HEK293 (cell line): ENCODE measurements at regions not wholly inside any gene's neighbourhood (a gene's known extent, or its start where the extent isn't known, plus 50 kb on each side); places are given as distances from the start of the nearest gene placed in this dataset.

Experiments
- CTCF ChIA-PET: fragments of 350-600 bp; formaldehyde crosslinking; extraction: SDS; loops from one replicate; lab custom pipeline; 2021; ENCODE audit warnings: antibody characterized with exemption; lab: Yijun Ruan, JAX
- POLR2A ChIA-PET: fragments of 300-600 bp; formaldehyde crosslinking; extraction: SDS; loops from one replicate; lab custom pipeline; 2020; ENCODE audit warnings: antibody characterized with exemption, inconsistent platforms; lab: Yijun Ruan, JAX
- H3K27ac ChIP-seq: fragments of 200-500 bp; sonication (Bioruptor generic); 2 replicates; pipeline ENCODE4 v1.5.1; 2014; ENCODE audit warnings: low read depth, low read length, control low read depth, inconsistent platforms; ENCODE audit errors: extremely low read depth
- H3K36me3 ChIP-seq, 2 experiments: fragments of 200-500 bp in 1 of 2; sonication (Bioruptor generic) in 1 of 2; 1 replicate in 1 of 2; 2 replicates in 1 of 2; pipeline ENCODE4 v1.5.1; 2014 to 2017; ENCODE audit warnings: inconsistent platforms in 2 of 2, low read length in 2 of 2; ENCODE audit not compliant: control insufficient read depth in 2 of 2, insufficient read depth in 1 of 2
- H3K4me1 ChIP-seq: fragments of 200-500 bp; sonication (Bioruptor generic); 2 replicates; pipeline ENCODE4 v1.5.1; 2014; ENCODE audit warnings: mild to moderate bottlenecking, low read length, inconsistent platforms; ENCODE audit not compliant: control insufficient read depth, insufficient read depth
- H3K4me3 ChIP-seq: 2 replicates; pipeline ENCODE4 v1.5.1; 2011; ENCODE audit warnings: low read depth, mild to moderate bottlenecking, control low read depth, low read length, moderate library complexity
- H3K9me3 ChIP-seq: fragments of 200-500 bp; sonication (Bioruptor generic); 2 replicates; pipeline ENCODE4 v1.5.1; 2014; ENCODE audit warnings: low read depth, low read length, inconsistent platforms; ENCODE audit not compliant: control insufficient read depth, insufficient read depth
- ELK4 ChIP-seq: IDR thresholded peaks from 2 replicates; pipeline ENCODE4 v1.6.1; 2011; ENCODE audit warnings: mild to moderate bottlenecking, low read depth, low read length, borderline replicate concordance
- GLI2 ChIP-seq: fragments of 450-650 bp; formaldehyde crosslinking; IDR thresholded peaks from 2 replicates; pipeline ENCODE4; 2017; ENCODE audit warnings: missing biosample characterization, missing genetic modification characterization, low read depth, borderline replicate concordance
- GLIS1 ChIP-seq: fragments of 450-650 bp; formaldehyde crosslinking; IDR thresholded peaks from 2 replicates; pipeline ENCODE4 v1.5.1; 2016; ENCODE audit warnings: missing biosample characterization, missing genetic modification characterization
- KLF1 ChIP-seq: fragments of 450-650 bp; formaldehyde crosslinking; IDR thresholded peaks from 2 replicates; pipeline ENCODE4 v1.5.1; 2016; ENCODE audit warnings: missing biosample characterization, missing genetic modification characterization
- PRDM1 ChIP-seq: fragments of 450-650 bp; formaldehyde crosslinking; IDR thresholded peaks from 2 replicates; pipeline ENCODE4; 2016; ENCODE audit warnings: missing biosample characterization, missing genetic modification characterization
- SALL2 ChIP-seq: fragments of 450-650 bp; formaldehyde crosslinking; IDR thresholded peaks from 2 replicates; pipeline ENCODE4 v1.5.0; 2017; ENCODE audit warnings: missing biosample characterization, mild to moderate bottlenecking, missing genetic modification characterization, borderline replicate concordance
- SETDB1 ChIP-seq: IDR thresholded peaks from one replicate; pipeline ENCODE4 v1.6.1; 2017; ENCODE audit warnings: mild to moderate bottlenecking, low read length, moderate library complexity, mixed read lengths; ENCODE audit not compliant: insufficient read length
- TCF7L2 ChIP-seq: IDR thresholded peaks from 2 replicates; pipeline ENCODE4 v1.6.1; 2011; ENCODE audit warnings: low read depth, mild to moderate bottlenecking, inconsistent platforms, low read length, moderate library complexity, borderline replicate concordance
- TSHZ1 ChIP-seq: fragments of 450-650 bp; formaldehyde crosslinking; IDR thresholded peaks from 2 replicates; pipeline ENCODE4 v1.5.1; 2016; ENCODE audit warnings: missing biosample characterization, missing genetic modification characterization, borderline replicate concordance
- ZBTB48 ChIP-seq: fragments of 450-650 bp; formaldehyde crosslinking; IDR thresholded peaks from 2 replicates; pipeline ENCODE4 v1.5.1; 2016; ENCODE audit warnings: missing biosample characterization, missing genetic modification characterization
- ZNF10 ChIP-seq: fragments of 450-650 bp; formaldehyde crosslinking; IDR thresholded peaks from 2 replicates; pipeline ENCODE4 v1.5.1; 2017; ENCODE audit warnings: missing biosample characterization, missing genetic modification characterization
- ZNF132 ChIP-seq: fragments of 450-650 bp; formaldehyde crosslinking; IDR thresholded peaks from 2 replicates; pipeline ENCODE4 v1.5.1; 2017; ENCODE audit warnings: missing biosample characterization, missing genetic modification characterization, borderline replicate concordance
- ZNF155 ChIP-seq: fragments of 450-650 bp; formaldehyde crosslinking; IDR thresholded peaks from 2 replicates; pipeline ENCODE4 v1.5.1; 2016; ENCODE audit warnings: missing biosample characterization, missing genetic modification characterization
- ZNF175 ChIP-seq: fragments of 450-650 bp; formaldehyde crosslinking; IDR thresholded peaks from 2 replicates; pipeline ENCODE4 v1.5.1; 2016; ENCODE audit warnings: missing biosample characterization, missing genetic modification characterization
- ZNF184 ChIP-seq: fragments of 450-650 bp; IDR thresholded peaks from 2 replicates; pipeline ENCODE4 v1.5.1; 2018; ENCODE audit warnings: missing biosample characterization, mild to moderate bottlenecking, missing genetic modification characterization
- ZNF211 ChIP-seq: fragments of 450-650 bp; formaldehyde crosslinking; IDR thresholded peaks from 2 replicates; pipeline ENCODE4 v1.5.1; 2016; ENCODE audit warnings: low read depth, missing biosample characterization, missing genetic modification characterization
- ZNF266 ChIP-seq: fragments of 450-650 bp; formaldehyde crosslinking; IDR thresholded peaks from 2 replicates; pipeline ENCODE4 v1.5.1; 2016; ENCODE audit warnings: missing biosample characterization, missing genetic modification characterization, low read depth
- ZNF302 ChIP-seq: fragments of 450-650 bp; formaldehyde crosslinking; IDR thresholded peaks from 2 replicates; pipeline ENCODE4 v1.5.1; 2016; ENCODE audit warnings: missing biosample characterization, missing genetic modification characterization, low read depth
- ZNF341 ChIP-seq: fragments of 450-650 bp; formaldehyde crosslinking; IDR thresholded peaks from 2 replicates; pipeline ENCODE4; 2016; ENCODE audit warnings: low read depth, missing biosample characterization, missing genetic modification characterization
- ZNF548 ChIP-seq: fragments of 450-650 bp; formaldehyde crosslinking; IDR thresholded peaks from 2 replicates; pipeline ENCODE4 v1.5.1; 2016; ENCODE audit warnings: missing biosample characterization, missing genetic modification characterization
- ZNF558 ChIP-seq: fragments of 450-650 bp; formaldehyde crosslinking; IDR thresholded peaks from 2 replicates; pipeline ENCODE4 v1.5.1; 2016; ENCODE audit warnings: missing biosample characterization, missing genetic modification characterization
- ZNF571 ChIP-seq: fragments of 450-650 bp; formaldehyde crosslinking; IDR thresholded peaks from 2 replicates; pipeline ENCODE4 v1.5.0; 2017; ENCODE audit warnings: missing biosample characterization, missing genetic modification characterization
- ZNF639 ChIP-seq: fragments of 450-650 bp; formaldehyde crosslinking; IDR thresholded peaks from 2 replicates; pipeline ENCODE4 v1.5.1; 2016; ENCODE audit warnings: missing biosample characterization, missing genetic modification characterization
- ZNF660 ChIP-seq: fragments of 450-650 bp; IDR thresholded peaks from 2 replicates; pipeline ENCODE4 v1.5.1; 2018; ENCODE audit warnings: missing biosample characterization, mild to moderate bottlenecking, missing genetic modification characterization
- ZNF707 ChIP-seq: fragments of 450-650 bp; formaldehyde crosslinking; IDR thresholded peaks from 2 replicates; pipeline ENCODE4 v1.5.1; 2016; ENCODE audit warnings: missing biosample characterization, missing genetic modification characterization
- ZNF768 ChIP-seq: fragments of 450-650 bp; formaldehyde crosslinking; IDR thresholded peaks from 2 replicates; pipeline ENCODE4 v1.5.1; 2018; ENCODE audit warnings: missing biosample characterization, mild to moderate bottlenecking, missing genetic modification characterization
- ZNF837 ChIP-seq: fragments of 450-650 bp; formaldehyde crosslinking; IDR thresholded peaks from 2 replicates; pipeline ENCODE4 v1.5.1; 2016; ENCODE audit warnings: missing biosample characterization, missing genetic modification characterization
- ZSCAN23 ChIP-seq: fragments of 450-650 bp; formaldehyde crosslinking; IDR thresholded peaks from 2 replicates; pipeline ENCODE4 v1.5.1; 2016; ENCODE audit warnings: missing biosample characterization, missing genetic modification characterization

GRCh38 chr4:28545986-28546385, 1685.3 kb downstream of the STIM2 start (continued):
- TF ChIP-seq ELK4 (no peak), ZNF175 (tag by site-specific recombination) (no peak), ZNF707 (tag by site-specific recombination) (no peak), ZNF558 (tag by site-specific recombination) (no peak), ZNF341 (no peak), ZNF302 (tag by site-specific recombination) (no peak)
- TF ChIP-seq, all 188 proteins: peak for 0

- CTCF ChIA-PET: interaction anchor here (0.7 kb wide), 1 partner anchor 20 kb away, joined by 3 read pairs; no protein-coding TSS in a partner anchor
- POLR2A ChIA-PET: no interaction called here
- Histone ChIP-seq H3K4me3 (no peak overlapping the region), H3K27ac (no peak overlapping the region), H3K4me1 (no peaks in the 10 kb centered on the region), H3K9me3 (no peaks in the 10 kb centered on the region), H3K36me3 (no peaks in the 10 kb centered on the region)
- TF ChIP-seq ZNF155: no peak
- no peak for TF ChIP-seq ZNF837 (tag by site-specific recombination)
- TF ChIP-seq TCF7L2: no peak
- no peak for TF ChIP-seq ZNF571 (tag by site-specific recombination)
- TF ChIP-seq ZNF184 (tag by site-specific recombination): no peak
- TF ChIP-seq ZNF660 (tag by site-specific recombination): no peak
Measured at GRCh38 chr4:28548136-28548535, 1687.5 kb downstream of the STIM2 start.

GRCh38 chr4:28548594-28548993, 1688.0 kb downstream of the STIM2 start:
- POLR2A ChIA-PET: no interaction called here
- TF ChIP-seq ZNF211 (tag by site-specific recombination): no peak
- no peak for TF ChIP-seq ZNF660 (tag by site-specific recombination)
- TF ChIP-seq GLI2: no peak
- TF ChIP-seq ZNF571 (tag by site-specific recombination): no peak
- TF ChIP-seq ZNF10 (tag by site-specific recombination): no peak
- no peak for TF ChIP-seq PRDM1 (tag by site-specific recombination)
- TF ChIP-seq ZBTB48 (tag by site-specific recombination): no peak
- no peak for TF ChIP-seq ZNF768 (tag by site-specific recombination)
- no peak for TF ChIP-seq GLIS1 (tag by site-specific recombination)
- no peak for TF ChIP-seq KLF1
- TF ChIP-seq ZNF266 (tag by site-specific recombination): no peak
- no peak for TF ChIP-seq SALL2 (tag by site-specific recombination)
- TF ChIP-seq SETDB1: no peak
- no peak for TF ChIP-seq TSHZ1
- TF ChIP-seq ZNF132: no peak
- no peak for TF ChIP-seq ZNF548 (tag by site-specific recombination)
- no peak for TF ChIP-seq ZSCAN23 (tag by site-specific recombination)
- TF ChIP-seq ZNF639: no peak
- CTCF ChIA-PET: interaction anchor here (0.7 kb wide), 1 partner anchor 21 kb away, joined by 3 read pairs; no protein-coding TSS in a partner anchor

More at GRCh38 chr4:28548594-28548993, 1688.0 kb downstream of the STIM2 start:
- Histone ChIP-seq H3K36me3 (no peaks in the 10 kb centered on the region), H3K4me1 (no peaks in the 10 kb centered on the region), H3K4me3 (no peak overlapping the region), H3K9me3 (no peaks in the 10 kb centered on the region), H3K27ac (no peak overlapping the region)
